ENCODE measurements at regions not wholly inside any gene's neighbourhood (a gene's known extent, or its start where the extent isn't known, plus 50 kb on each side); places are given as distances from the start of the nearest gene placed in this dataset.

DNA sequence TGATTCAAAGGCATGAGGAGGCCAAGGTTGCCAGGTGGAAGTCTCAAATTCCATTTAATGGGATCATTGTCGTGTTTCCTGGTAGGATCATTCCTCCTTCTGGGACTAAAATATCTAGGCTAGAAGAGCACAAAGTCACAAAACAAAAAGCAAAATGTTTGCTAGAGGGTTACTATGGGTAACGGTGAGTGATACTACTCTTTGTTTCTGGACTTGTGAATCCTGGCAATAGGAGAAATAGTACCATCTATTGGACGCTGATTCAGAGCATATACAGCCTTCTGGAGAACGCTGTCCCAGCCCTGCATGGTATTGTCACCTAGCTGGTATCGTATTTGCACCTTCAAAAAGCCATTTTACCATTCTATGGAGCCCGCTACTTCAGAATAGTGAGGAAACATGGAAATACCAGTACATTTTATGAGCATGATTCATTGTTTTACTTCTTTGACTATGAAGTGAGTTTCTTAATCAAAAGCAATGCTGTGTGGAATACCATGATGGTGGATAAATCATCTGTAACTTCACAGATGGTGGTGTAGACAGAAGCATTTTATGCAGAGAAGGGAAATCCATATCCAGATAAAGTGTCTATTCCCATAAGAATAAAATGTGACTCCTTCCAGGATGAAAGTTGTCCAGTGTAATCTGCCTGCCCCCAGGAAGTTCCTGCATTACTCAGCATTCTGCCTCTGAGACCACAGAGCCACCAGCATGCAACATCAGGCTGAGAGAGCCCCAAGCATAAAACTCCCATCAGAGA is 361.0 kb downstream of the ETV1 start:
- TF ChIP-seq EP300 (IDR thresholded peaks at IDR 0.05; ENCODE audit: borderline replicate concordance) (no peak), FOXM1 (IDR thresholded peaks at IDR 0.05; ENCODE audit: borderline replicate concordance, low read depth) (no peak), TEAD4 (IDR thresholded peaks at IDR 0.05) (no peak), YY1 (IDR thresholded peaks at IDR 0.05; ENCODE audit: low read depth) (no peak), ZBTB7A (IDR thresholded peaks at IDR 0.05; ENCODE audit: low read depth) (no peak), TCF12 (IDR thresholded peaks at IDR 0.05; ENCODE audit: low read depth) (no peak), CEBPB (IDR thresholded peaks at IDR 0.05) (no peak), RAD21 (IDR thresholded peaks at IDR 0.05; ENCODE audit: low read depth) (no peak), TAF1 (IDR thresholded peaks at IDR 0.05; ENCODE audit: low read depth) (no peak), CREB1 (IDR thresholded peaks at IDR 0.05; ENCODE audit: low read depth) (no peak), NFIC (IDR thresholded peaks at IDR 0.05) (no peak), USF1 (IDR thresholded peaks at IDR 0.05) (no peak)
- TF ChIP-seq, protein P1, sequence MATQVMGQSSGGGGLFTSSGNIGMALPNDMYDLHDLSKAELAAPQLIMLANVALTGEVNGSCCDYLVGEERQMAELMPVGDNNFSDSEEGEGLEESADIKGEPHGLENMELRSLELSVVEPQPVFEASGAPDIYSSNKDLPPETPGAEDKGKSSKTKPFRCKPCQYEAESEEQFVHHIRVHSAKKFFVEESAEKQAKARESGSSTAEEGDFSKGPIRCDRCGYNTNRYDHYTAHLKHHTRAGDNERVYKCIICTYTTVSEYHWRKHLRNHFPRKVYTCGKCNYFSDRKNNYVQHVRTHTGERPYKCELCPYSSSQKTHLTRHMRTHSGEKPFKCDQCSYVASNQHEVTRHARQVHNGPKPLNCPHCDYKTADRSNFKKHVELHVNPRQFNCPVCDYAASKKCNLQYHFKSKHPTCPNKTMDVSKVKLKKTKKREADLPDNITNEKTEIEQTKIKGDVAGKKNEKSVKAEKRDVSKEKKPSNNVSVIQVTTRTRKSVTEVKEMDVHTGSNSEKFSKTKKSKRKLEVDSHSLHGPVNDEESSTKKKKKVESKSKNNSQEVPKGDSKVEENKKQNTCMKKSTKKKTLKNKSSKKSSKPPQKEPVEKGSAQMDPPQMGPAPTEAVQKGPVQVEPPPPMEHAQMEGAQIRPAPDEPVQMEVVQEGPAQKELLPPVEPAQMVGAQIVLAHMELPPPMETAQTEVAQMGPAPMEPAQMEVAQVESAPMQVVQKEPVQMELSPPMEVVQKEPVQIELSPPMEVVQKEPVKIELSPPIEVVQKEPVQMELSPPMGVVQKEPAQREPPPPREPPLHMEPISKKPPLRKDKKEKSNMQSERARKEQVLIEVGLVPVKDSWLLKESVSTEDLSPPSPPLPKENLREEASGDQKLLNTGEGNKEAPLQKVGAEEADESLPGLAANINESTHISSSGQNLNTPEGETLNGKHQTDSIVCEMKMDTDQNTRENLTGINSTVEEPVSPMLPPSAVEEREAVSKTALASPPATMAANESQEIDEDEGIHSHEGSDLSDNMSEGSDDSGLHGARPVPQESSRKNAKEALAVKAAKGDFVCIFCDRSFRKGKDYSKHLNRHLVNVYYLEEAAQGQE (IDR thresholded peaks at IDR 0.05; ENCODE audit: low read depth) = no peak
- TF ChIP-seq, protein P2, sequence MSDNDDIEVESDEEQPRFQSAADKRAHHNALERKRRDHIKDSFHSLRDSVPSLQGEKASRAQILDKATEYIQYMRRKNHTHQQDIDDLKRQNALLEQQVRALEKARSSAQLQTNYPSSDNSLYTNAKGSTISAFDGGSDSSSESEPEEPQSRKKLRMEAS (IDR thresholded peaks at IDR 0.05) = no peak
